ENCODE measurements at regions not wholly inside any gene's neighbourhood (a gene's known extent, or its start where the extent isn't known, plus 50 kb on each side); places are given as distances from the start of the nearest gene placed in this dataset.

GRCh38 chr2:196528486-196529223 is 110.9 kb upstream of the CCDC150 start:
- Histone ChIP-seq H3K4me3 (ENCODE audit: low read depth in 1 of 2, low read length in 2 of 2) (no peak overlapping the region), H3K9me3 (ENCODE audit: control insufficient read depth in 1 of 2, low read length in 2 of 2) (no peaks in the 10 kb centered on the region), H3K4me1 (ENCODE audit: control insufficient read depth in 1 of 2, insufficient read depth in 2 of 2, low read length in 2 of 2) (no peaks in the 10 kb centered on the region), H3K36me3 (ENCODE audit: control insufficient read depth in 1 of 2, insufficient read depth in 2 of 2, low read length in 2 of 2) (no peaks in the 10 kb centered on the region), H3K27me3 (ENCODE audit: low read depth, low read length) (no peaks in the 10 kb centered on the region), H3K27ac (ENCODE audit: low read length) (no peak overlapping the region)

- Histone ChIP-seq H3K36me3 (ENCODE audit: control insufficient read depth in 1 of 2, insufficient read depth in 2 of 2, low read length in 2 of 2) (no peaks in the 10 kb centered on the region), H3K4me1 (ENCODE audit: control insufficient read depth in 1 of 2, insufficient read depth in 2 of 2, low read length in 2 of 2) (no peaks in the 10 kb centered on the region), H3K4me3 (ENCODE audit: low read depth in 1 of 2, low read length in 2 of 2) (no peak overlapping the region), H3K9me3 (ENCODE audit: control insufficient read depth in 1 of 2, low read length in 2 of 2) (no peaks in the 10 kb centered on the region), H3K27ac (ENCODE audit: low read length) (no peak overlapping the region), H3K27me3 (ENCODE audit: low read depth, low read length) (no peaks in the 10 kb centered on the region)
These were observed 108.6 kb upstream of the CCDC150 start for GRCh38 chr2:196530910-196531309.

GRCh38 chr2:196533772-196534397 is 105.6 kb upstream of the CCDC150 start:
- no peaks in the 10 kb centered on the region for H3K9me3 ChIP-seq (ENCODE audit: control insufficient read depth in 1 of 2, low read length in 2 of 2)
- no peaks in the 10 kb centered on the region for H3K36me3 ChIP-seq (ENCODE audit: control insufficient read depth in 1 of 2, insufficient read depth in 2 of 2, low read length in 2 of 2)
- no peak overlapping the region for H3K4me3 ChIP-seq (ENCODE audit: low read depth in 1 of 2, low read length in 2 of 2)
- no peaks in the 10 kb centered on the region for H3K4me1 ChIP-seq (ENCODE audit: control insufficient read depth in 1 of 2, insufficient read depth in 2 of 2, low read length in 2 of 2)
- H3K27ac ChIP-seq (ENCODE audit: low read length): no peak overlapping the region
- no peaks in the 10 kb centered on the region for H3K27me3 ChIP-seq (ENCODE audit: low read depth, low read length)

GRCh38 chr2:196534495-196534894 is 105.0 kb upstream of the CCDC150 start:
- Histone ChIP-seq H3K4me1 (ENCODE audit: control insufficient read depth in 1 of 2, insufficient read depth in 2 of 2, low read length in 2 of 2) (no peaks in the 10 kb centered on the region), H3K4me3 (ENCODE audit: low read depth in 1 of 2, low read length in 2 of 2) (no peak overlapping the region), H3K36me3 (ENCODE audit: control insufficient read depth in 1 of 2, insufficient read depth in 2 of 2, low read length in 2 of 2) (no peaks in the 10 kb centered on the region), H3K27ac (ENCODE audit: low read length) (no peak overlapping the region), H3K27me3 (ENCODE audit: low read depth, low read length) (no peaks in the 10 kb centered on the region), H3K9me3 (ENCODE audit: control insufficient read depth in 1 of 2, low read length in 2 of 2) (no peaks in the 10 kb centered on the region)

DNA sequence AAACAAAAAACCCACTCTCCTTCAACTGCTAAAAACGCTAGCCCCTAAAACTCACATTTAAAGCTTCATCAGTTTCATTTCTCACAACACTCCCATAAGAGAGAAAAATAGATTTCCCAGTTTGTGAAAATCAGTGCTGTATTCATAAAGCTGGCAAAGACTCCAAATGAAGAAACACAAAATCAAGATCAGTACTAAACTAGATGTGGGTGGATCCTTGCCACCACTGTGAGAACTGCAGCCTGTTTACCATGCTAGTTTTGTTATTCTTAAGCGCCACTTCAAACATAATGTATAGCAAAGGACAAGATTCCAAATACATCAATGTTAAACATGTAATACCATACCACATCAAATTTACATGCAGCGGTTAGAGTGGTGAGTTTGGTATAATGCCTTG is 104.5 kb upstream of the CCDC150 start:
- Histone ChIP-seq H3K27ac (ENCODE audit: low read length) (no peak overlapping the region), H3K4me1 (ENCODE audit: control insufficient read depth in 1 of 2, insufficient read depth in 2 of 2, low read length in 2 of 2) (no peaks in the 10 kb centered on the region), H3K27me3 (ENCODE audit: low read depth, low read length) (no peaks in the 10 kb centered on the region), H3K36me3 (ENCODE audit: control insufficient read depth in 1 of 2, insufficient read depth in 2 of 2, low read length in 2 of 2) (no peaks in the 10 kb centered on the region), H3K9me3 (ENCODE audit: control insufficient read depth in 1 of 2, low read length in 2 of 2) (no peaks in the 10 kb centered on the region), H3K4me3 (ENCODE audit: low read depth in 1 of 2, low read length in 2 of 2) (no peak overlapping the region)

- no peaks in the 10 kb centered on the region for H3K4me1 ChIP-seq (ENCODE audit: control insufficient read depth in 1 of 2, insufficient read depth in 2 of 2, low read length in 2 of 2)
- no peaks in the 10 kb centered on the region for H3K36me3 ChIP-seq (ENCODE audit: control insufficient read depth in 1 of 2, insufficient read depth in 2 of 2, low read length in 2 of 2)
- H3K4me3 ChIP-seq (ENCODE audit: low read depth in 1 of 2, low read length in 2 of 2): no peak overlapping the region
- no peaks in the 10 kb centered on the region for H3K9me3 ChIP-seq (ENCODE audit: control insufficient read depth in 1 of 2, low read length in 2 of 2)
- H3K27me3 ChIP-seq (ENCODE audit: low read depth, low read length): no peaks in the 10 kb centered on the region
- H3K27ac ChIP-seq (ENCODE audit: low read length): no peak overlapping the region
These were observed 103.8 kb upstream of the CCDC150 start for GRCh38 chr2:196535742-196536141.

GRCh38 chr2:196537311-196537710 is 102.2 kb upstream of the CCDC150 start:
- H3K27ac ChIP-seq (ENCODE audit: low read length): no peak overlapping the region

GRCh38 chr2:196538189-196538588 is 101.3 kb upstream of the CCDC150 start:
- Histone ChIP-seq H3K27me3 (ENCODE audit: low read depth, low read length) (no peaks in the 10 kb centered on the region), H3K4me3 (ENCODE audit: low read depth in 1 of 2, low read length in 2 of 2) (no peak overlapping the region), H3K9me3 (ENCODE audit: control insufficient read depth in 1 of 2, low read length in 2 of 2) (no peaks in the 10 kb centered on the region), H3K4me1 (ENCODE audit: control insufficient read depth in 1 of 2, insufficient read depth in 2 of 2, low read length in 2 of 2) (no peaks in the 10 kb centered on the region), H3K36me3 (ENCODE audit: control insufficient read depth in 1 of 2, insufficient read depth in 2 of 2, low read length in 2 of 2) (no peaks in the 10 kb centered on the region), H3K27ac (ENCODE audit: low read length) (no peak overlapping the region)

More at GRCh38 chr2:196537311-196537710, 102.2 kb upstream of the CCDC150 start:
- Histone ChIP-seq H3K36me3 (ENCODE audit: control insufficient read depth in 1 of 2, insufficient read depth in 2 of 2, low read length in 2 of 2) (no peaks in the 10 kb centered on the region), H3K4me1 (ENCODE audit: control insufficient read depth in 1 of 2, insufficient read depth in 2 of 2, low read length in 2 of 2) (no peaks in the 10 kb centered on the region), H3K27me3 (ENCODE audit: low read depth, low read length) (no peaks in the 10 kb centered on the region), H3K9me3 (ENCODE audit: control insufficient read depth in 1 of 2, low read length in 2 of 2) (no peaks in the 10 kb centered on the region), H3K4me3 (ENCODE audit: low read depth in 1 of 2, low read length in 2 of 2) (no peak overlapping the region)

DNA sequence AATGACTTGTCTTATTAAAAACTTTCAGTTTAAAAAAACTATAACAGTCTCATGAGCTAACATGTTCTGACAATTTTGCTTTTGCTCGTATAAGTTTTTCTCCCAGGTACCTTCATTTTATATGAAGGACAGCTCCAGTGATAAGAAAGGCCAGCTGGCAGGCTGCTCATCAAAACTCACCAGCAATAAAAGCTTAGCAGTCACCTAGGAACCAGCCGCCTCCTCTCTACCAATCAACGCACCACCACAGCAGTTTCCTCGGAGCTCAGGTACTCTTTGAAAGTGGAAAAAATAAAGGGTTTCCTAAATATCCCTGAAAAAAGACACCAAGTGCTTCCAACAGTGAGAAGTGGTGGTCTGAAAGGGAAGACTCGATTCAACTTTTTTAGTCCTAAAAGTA is 100.9 kb upstream of the CCDC150 start:
- Histone ChIP-seq H3K27me3 (ENCODE audit: low read depth, low read length) (no peaks in the 10 kb centered on the region), H3K27ac (ENCODE audit: low read length) (no peak overlapping the region), H3K36me3 (ENCODE audit: control insufficient read depth in 1 of 2, insufficient read depth in 2 of 2, low read length in 2 of 2) (no peaks in the 10 kb centered on the region), H3K9me3 (ENCODE audit: control insufficient read depth in 1 of 2, low read length in 2 of 2) (no peaks in the 10 kb centered on the region), H3K4me3 (ENCODE audit: low read depth in 1 of 2, low read length in 2 of 2) (no peak overlapping the region), H3K4me1 (ENCODE audit: control insufficient read depth in 1 of 2, insufficient read depth in 2 of 2, low read length in 2 of 2) (no peaks in the 10 kb centered on the region)

DNA sequence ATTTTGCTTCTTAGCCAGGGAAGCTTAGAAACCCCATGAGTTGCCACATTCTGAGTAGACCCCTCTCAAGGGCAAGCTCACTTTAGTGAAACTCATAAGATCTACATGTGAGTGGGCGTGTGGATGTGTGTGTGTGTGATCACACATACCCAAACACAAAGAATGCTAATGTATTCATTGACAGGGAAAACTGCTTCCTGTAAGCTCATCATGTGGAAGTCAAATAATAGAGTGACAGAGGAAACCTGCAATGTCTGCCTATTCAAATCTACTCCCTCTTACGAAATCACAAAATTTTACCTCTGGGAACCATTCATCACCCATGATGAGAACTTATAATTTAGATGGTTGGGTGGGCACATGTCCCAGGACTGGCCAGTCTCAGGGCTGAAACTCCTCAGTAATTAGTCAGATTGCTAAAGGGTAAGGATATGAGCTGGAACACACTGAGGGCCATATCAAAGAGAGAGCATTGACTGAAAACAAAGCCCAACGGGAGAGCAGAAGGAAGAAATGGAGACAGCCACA is 94.5 kb upstream of the CCDC150 start:
- no peaks in the 10 kb centered on the region for H3K36me3 ChIP-seq (ENCODE audit: control insufficient read depth in 1 of 2, insufficient read depth in 2 of 2, low read length in 2 of 2)
- H3K4me3 ChIP-seq (ENCODE audit: low read depth in 1 of 2, low read length in 2 of 2): no peak overlapping the region
- H3K27ac ChIP-seq (ENCODE audit: low read length): no peak overlapping the region
- no peaks in the 10 kb centered on the region for H3K27me3 ChIP-seq (ENCODE audit: low read depth, low read length)
- no peaks in the 10 kb centered on the region for H3K9me3 ChIP-seq (ENCODE audit: control insufficient read depth in 1 of 2, low read length in 2 of 2)
- H3K4me1 ChIP-seq (ENCODE audit: control insufficient read depth in 1 of 2, insufficient read depth in 2 of 2, low read length in 2 of 2): no peaks in the 10 kb centered on the region

GRCh38 chr2:196546151-196546919 is 93.2 kb upstream of the CCDC150 start:
- Histone ChIP-seq H3K36me3 (ENCODE audit: control insufficient read depth in 1 of 2, insufficient read depth in 2 of 2, low read length in 2 of 2) (no peaks in the 10 kb centered on the region), H3K9me3 (ENCODE audit: control insufficient read depth in 1 of 2, low read length in 2 of 2) (no peaks in the 10 kb centered on the region), H3K27me3 (ENCODE audit: low read depth, low read length) (no peaks in the 10 kb centered on the region), H3K4me1 (ENCODE audit: control insufficient read depth in 1 of 2, insufficient read depth in 2 of 2, low read length in 2 of 2) (no peaks in the 10 kb centered on the region), H3K27ac (ENCODE audit: low read length) (no peak overlapping the region), H3K4me3 (ENCODE audit: low read depth in 1 of 2, low read length in 2 of 2) (no peak overlapping the region)
